Osteocyte (in vitro differentiated cells): ENCODE measurements at regions not wholly inside any gene's neighbourhood (a gene's known extent, or its start where the extent isn't known, plus 50 kb on each side); places are given as distances from the start of the nearest gene placed in this dataset.

ENCODE experiments used
- DNase-seq: peaks from one replicate; pipeline ENCODE4 v3.0.0; 2021; ENCODE audit warnings: mixed read lengths; ENCODE audit not compliant: unreplicated experiment; ENCODE audit errors: extremely low spot score
- H3K27ac Mint-ChIP-seq: one replicate; pipeline ENCODE4 v1.8.0; 2021; ENCODE audit warnings: mild to moderate bottlenecking, mixed read lengths; ENCODE audit not compliant: unreplicated experiment
- H3K27me3 Mint-ChIP-seq: one replicate; pipeline ENCODE4 v1.8.0; 2021; ENCODE audit warnings: mixed read lengths; ENCODE audit not compliant: unreplicated experiment
- H3K36me3 Mint-ChIP-seq: one replicate; pipeline ENCODE4 v1.8.0; 2021; ENCODE audit warnings: mixed read lengths; ENCODE audit not compliant: unreplicated experiment
- H3K4me1 Mint-ChIP-seq: one replicate; pipeline ENCODE4 v1.8.0; 2021; ENCODE audit warnings: mixed read lengths; ENCODE audit not compliant: unreplicated experiment
- H3K4me3 Mint-ChIP-seq: one replicate; pipeline ENCODE4 v1.8.0; 2021; ENCODE audit warnings: mild to moderate bottlenecking, moderate library complexity, mixed read lengths; ENCODE audit not compliant: unreplicated experiment
- H3K9me3 Mint-ChIP-seq: one replicate; pipeline ENCODE4 v1.8.0; 2021; ENCODE audit warnings: mixed read lengths; ENCODE audit not compliant: unreplicated experiment
- CTCF ChIP-seq: fragments of 200-600 bp; sonication (generic); IDR thresholded peaks from 2 replicates; pipeline ENCODE4 v1.5.0; 2021; ENCODE audit warnings: antibody characterized with exemption, mild to moderate bottlenecking, moderate library complexity

- Mint-ChIP-seq H3K4me3 (no peak overlapping the region), H3K27me3 (no peaks in the 10 kb centered on the region), H3K27ac (no peak overlapping the region), H3K36me3 (no peaks in the 10 kb centered on the region), H3K9me3 (peaks cover 6% of the 10 kb centered on the region), H3K4me1 (peaks cover 7% of the 10 kb centered on the region)
- no peak for DNase-seq
- TF ChIP-seq CTCF: no peak
Measured at GRCh38 chr12:116484807-116485206, 74.4 kb upstream of the MAP1LC3B2 start.

- DNase-seq: no peak
- H3K9me3 Mint-ChIP-seq: peaks cover 6% of the 10 kb centered on the region
- no peak overlapping the region for H3K27ac Mint-ChIP-seq
- peaks cover 10% of the 10 kb centered on the region for H3K4me1 Mint-ChIP-seq
- no peaks in the 10 kb centered on the region for H3K36me3 Mint-ChIP-seq
- H3K27me3 Mint-ChIP-seq: no peaks in the 10 kb centered on the region
- no peak for TF ChIP-seq CTCF
- no peak overlapping the region for H3K4me3 Mint-ChIP-seq
Measured at GRCh38 chr12:116489116-116489515, 70.1 kb upstream of the MAP1LC3B2 start.

- peaks cover 11% of the 10 kb centered on the region for H3K4me1 Mint-ChIP-seq
- no peaks in the 10 kb centered on the region for H3K36me3 Mint-ChIP-seq
- peaks cover 6% of the 10 kb centered on the region for H3K9me3 Mint-ChIP-seq
- no peaks in the 10 kb centered on the region for H3K27me3 Mint-ChIP-seq
- no peak for DNase-seq
- no peak for TF ChIP-seq CTCF
- no peak overlapping the region for H3K4me3 Mint-ChIP-seq
- no peak overlapping the region for H3K27ac Mint-ChIP-seq
Measured at GRCh38 chr12:116490471-116490870, 68.7 kb upstream of the MAP1LC3B2 start.

- H3K4me1 Mint-ChIP-seq: peaks cover 11% of the 10 kb centered on the region
- no peak overlapping the region for H3K27ac Mint-ChIP-seq
- no peak overlapping the region for H3K4me3 Mint-ChIP-seq
- peaks cover 6% of the 10 kb centered on the region for H3K9me3 Mint-ChIP-seq
- no peaks in the 10 kb centered on the region for H3K36me3 Mint-ChIP-seq
- DNase-seq: no peak
- TF ChIP-seq CTCF: no peak
- H3K27me3 Mint-ChIP-seq: no peaks in the 10 kb centered on the region
Measured at GRCh38 chr12:116492703-116493324, 66.4 kb upstream of the MAP1LC3B2 start.

DNA sequence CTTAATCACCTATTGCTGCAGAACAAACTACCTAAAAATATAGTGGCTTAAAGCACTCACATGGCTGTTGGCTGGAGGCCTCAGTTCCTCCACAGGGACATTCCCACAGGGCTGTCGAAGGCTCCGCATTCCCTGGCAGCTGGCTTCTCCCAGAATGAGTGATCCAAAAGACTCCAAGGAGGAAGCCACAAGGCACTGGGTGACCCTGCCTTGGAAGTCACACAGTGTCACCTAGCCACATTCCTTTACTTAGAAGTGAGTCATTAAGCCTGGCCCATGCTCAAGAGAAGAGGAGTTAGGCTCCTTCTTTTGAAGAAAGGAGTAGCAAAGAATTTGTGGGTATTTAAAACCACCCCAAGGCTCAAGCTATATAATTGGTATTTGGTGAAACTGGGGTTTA is 63.9 kb upstream of the MAP1LC3B2 start:
- TF ChIP-seq CTCF: no peak
- peaks cover 11% of the 10 kb centered on the region for H3K4me1 Mint-ChIP-seq
- H3K4me3 Mint-ChIP-seq: no peak overlapping the region
- H3K36me3 Mint-ChIP-seq: no peaks in the 10 kb centered on the region
- no peak for DNase-seq
- no peak overlapping the region for H3K27ac Mint-ChIP-seq
- no peaks in the 10 kb centered on the region for H3K9me3 Mint-ChIP-seq
- H3K27me3 Mint-ChIP-seq: no peaks in the 10 kb centered on the region
